Left renal cortex interstitium (tissue), 4 donors: ENCODE measurements at regions not wholly inside any gene's neighbourhood (a gene's known extent, or its start where the extent isn't known, plus 50 kb on each side); places are given as distances from the start of the nearest gene placed in this dataset.

Source experiments
- DNase-seq, 4 donors: peaks; one replicate each; pipeline ENCODE4 v3.0.0-alpha.2; 2013; ENCODE audit warnings: low read depth in 4 of 4, low spot score in 2 of 4, missing footprints in 1 of 4

DNA sequence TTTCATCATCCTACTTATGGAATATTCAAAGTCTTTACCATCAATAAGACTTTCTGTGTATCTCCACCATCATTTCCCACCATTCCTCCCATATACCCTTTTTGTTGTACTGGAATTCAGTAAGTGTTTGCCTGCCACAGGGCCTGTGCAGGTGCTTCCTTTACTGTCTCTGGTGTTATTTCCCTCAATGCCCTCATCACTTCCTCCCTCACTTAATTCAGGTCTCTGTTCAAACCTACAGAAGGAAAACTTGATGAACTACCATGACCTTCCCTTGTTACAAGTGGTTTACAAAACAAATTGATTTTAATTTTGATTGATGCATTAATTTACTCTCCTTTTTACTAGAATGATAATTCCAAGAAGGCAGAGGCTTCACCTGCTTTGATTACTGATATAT, 159.5 kb upstream of the FAT4 start:
- no peak for DNase-seq

DNA sequence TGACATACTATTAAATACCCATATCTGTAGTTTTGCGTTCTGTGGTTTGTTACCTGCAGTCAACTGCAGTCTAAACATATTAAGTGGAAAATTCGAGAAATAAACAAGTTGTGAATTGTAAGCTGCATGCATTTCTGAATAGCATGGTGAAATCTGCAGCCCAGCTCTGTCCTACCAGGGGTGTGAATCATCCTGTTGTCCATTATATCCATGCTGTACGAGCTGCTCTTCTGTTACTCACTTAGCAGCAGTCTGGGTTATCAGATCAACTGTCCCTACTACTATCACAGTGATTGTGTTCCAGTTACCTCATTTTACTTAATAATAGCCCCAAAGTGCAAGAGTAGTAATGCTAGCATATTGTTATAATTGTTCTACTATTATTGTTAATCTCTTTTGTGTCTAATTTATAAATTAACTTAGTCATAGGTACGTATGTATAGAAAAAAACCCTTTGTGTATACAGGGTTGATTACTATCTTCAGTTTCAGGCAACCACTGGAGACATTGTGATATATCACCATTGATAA, 173.7 kb upstream of the FAT4 start:
- DNase-seq: no peak

GRCh38 chr4:125135652-125136051, 179.1 kb upstream of the FAT4 start:
- DNase-seq: no peak

- DNase-seq: no peak
Observed at GRCh38 chr4:125132729-125133128, 182.0 kb upstream of the FAT4 start.

- no peak for DNase-seq
Observed at GRCh38 chr4:125131891-125132680, 182.7 kb upstream of the FAT4 start.

GRCh38 chr4:125125276-125125675, 189.5 kb upstream of the FAT4 start:
- no peak for DNase-seq

GRCh38 chr4:125123570-125124109, 191.1 kb upstream of the FAT4 start:
- peak in 1 of 4 donors; percentile 17 for DNase-seq

GRCh38 chr4:125121581-125121980, 193.2 kb upstream of the FAT4 start:
- DNase-seq: no peak

GRCh38 chr4:125116431-125116830, 198.3 kb upstream of the FAT4 start:
- no peak for DNase-seq

GRCh38 chr4:125115941-125116340, 198.8 kb upstream of the FAT4 start:
- DNase-seq: no peak

- DNase-seq: no peak
Observed at GRCh38 chr4:125115476-125115875, 199.3 kb upstream of the FAT4 start.

GRCh38 chr4:125112536-125112935, 202.2 kb upstream of the FAT4 start:
- DNase-seq: no peak

- no peak for DNase-seq
Observed at GRCh38 chr4:125111323-125111722, 203.4 kb upstream of the FAT4 start.

DNA sequence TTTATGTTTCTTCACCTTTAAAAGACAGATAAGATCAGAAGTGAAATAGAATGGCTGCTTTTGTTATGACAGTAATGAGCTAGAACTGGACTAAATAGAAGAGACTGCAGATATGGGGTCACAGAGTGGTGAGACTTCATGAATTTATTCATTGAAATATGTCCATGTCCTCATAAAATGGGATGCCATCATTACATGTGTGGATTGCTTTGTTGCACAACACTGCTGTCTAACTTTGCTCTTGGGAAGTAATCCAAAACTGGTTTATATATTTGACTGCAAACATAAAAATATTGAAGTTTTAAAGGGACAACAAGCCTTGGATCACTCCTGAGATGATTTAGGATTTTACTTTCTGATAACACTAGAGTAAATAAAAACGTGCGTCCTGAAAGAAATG, 209.2 kb upstream of the FAT4 start:
- no peak for DNase-seq

DNA sequence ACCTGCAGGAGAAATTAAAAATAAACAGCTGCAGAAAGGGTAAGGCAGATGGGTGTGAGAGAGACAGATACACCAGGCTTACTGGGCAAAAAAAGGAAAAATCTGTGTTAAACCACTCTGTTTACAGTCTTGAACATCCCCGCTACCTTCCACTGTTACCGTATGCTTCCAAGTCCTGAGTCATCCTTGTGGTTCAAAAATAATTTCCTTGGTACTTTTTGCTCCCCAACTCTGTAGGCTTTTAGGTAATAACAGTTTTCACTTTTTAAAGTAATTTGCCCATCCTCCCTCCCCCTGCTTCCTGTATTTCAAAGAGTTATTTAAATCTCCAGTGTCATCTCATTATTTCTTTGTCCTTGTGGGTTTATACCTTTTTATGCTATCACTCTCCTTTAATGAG, 210.1 kb upstream of the FAT4 start:
- DNase-seq: no peak

- no peak for DNase-seq
Observed at GRCh38 chr4:125101719-125102118, 213.0 kb upstream of the FAT4 start.

GRCh38 chr4:125097729-125098128, 217.0 kb upstream of the FAT4 start:
- no peak for DNase-seq

DNA sequence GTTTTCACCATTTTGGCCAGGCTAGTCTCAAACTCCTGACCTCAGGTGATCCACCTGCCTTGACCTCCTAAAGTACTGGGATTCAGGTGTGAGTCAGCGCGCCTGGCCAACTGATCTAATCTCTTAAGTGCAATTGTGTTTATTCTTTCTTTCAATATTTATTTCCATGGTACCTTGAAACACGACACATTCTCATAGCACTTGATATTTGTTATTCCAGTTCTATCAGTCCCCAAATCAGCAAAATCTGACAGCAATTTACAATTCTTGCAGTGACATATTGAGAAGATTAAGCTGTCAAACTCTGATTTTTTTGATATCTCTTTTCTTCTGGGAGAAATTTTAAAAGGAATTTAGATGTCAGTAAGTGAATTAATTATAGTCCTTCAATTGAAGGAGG, 218.1 kb upstream of the FAT4 start:
- no peak for DNase-seq

DNA sequence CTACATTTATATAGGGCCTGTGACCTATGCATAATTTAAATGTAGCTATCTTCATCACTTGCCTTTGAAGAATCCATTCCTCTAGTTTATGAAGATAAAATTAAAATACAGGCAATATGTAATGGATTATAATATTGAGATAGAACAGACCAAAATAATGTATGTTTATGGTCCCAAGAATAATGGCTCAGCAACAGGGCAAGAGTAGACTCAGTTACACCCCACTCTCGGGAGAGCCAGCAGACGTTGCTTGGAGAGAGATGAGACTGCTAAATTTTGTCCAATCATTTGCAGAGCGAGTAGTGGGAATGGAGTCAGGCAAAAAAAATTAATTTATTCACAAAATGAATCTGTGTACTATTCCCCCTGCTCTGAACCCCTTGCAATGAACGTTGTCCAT, 223.2 kb upstream of the FAT4 start:
- DNase-seq: no peak

DNA sequence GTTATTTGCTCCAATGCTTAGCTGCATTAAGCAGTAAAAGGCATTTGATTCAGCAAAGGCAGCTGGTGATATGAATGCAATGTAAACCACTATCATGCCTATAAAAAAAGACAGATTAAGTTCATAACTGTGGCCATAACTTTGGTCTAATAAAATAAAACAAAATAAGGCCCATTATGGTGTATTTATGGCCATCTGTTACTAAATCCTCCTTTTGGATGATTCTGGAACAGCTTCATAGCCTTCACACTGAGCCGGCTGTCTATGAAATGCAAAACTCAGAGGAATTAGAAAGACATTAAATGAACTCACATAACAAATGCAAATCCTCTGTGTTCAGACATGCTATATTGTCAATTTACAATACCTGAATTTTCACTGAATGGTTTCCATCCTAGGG, 223.7 kb upstream of the FAT4 start:
- DNase-seq: peak in 1 of 4 donors; percentile 8

DNA sequence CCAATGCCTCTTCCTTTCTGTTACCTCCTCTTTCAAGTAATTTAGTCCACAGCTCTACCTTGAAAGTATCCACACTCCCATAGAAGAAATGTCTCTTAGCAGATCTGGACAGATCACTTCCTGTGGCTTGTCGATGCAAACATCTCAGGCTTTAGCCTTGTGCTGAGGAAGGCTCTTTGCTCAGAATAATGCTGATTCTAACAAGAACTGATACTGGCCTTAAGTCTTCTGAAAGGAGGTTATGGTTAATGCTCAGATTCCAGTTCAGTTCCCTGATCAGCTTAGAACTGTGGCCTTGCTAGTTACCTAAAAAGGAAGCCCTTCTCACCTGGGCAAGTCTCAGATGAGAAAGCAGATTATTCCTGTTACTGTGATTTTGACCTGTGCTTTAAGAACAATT, 230.1 kb upstream of the FAT4 start:
- DNase-seq: no peak

GRCh38 chr4:125082729-125083417, 231.9 kb upstream of the FAT4 start:
- no peak for DNase-seq
